GM12872 (cell line): ENCODE measurements at regions not wholly inside any gene's neighbourhood (a gene's known extent, or its start where the extent isn't known, plus 50 kb on each side); places are given as distances from the start of the nearest gene placed in this dataset.
A peak's percentile ranks its signal among the peaks of the same experiment; 100 is the strongest.

Source experiments
- CTCF ChIP-seq: IDR thresholded peaks from 3 replicates; pipeline ENCODE4 v1.5.1; 2011; ENCODE audit warnings: low read depth, mild to moderate bottlenecking, low read length, moderate library complexity; ENCODE audit not compliant: insufficient read depth

GRCh38 chr4:153127760-153128494 is 76.3 kb upstream of the TRIM2 start:
- TF ChIP-seq CTCF: peak; percentile 71

DNA sequence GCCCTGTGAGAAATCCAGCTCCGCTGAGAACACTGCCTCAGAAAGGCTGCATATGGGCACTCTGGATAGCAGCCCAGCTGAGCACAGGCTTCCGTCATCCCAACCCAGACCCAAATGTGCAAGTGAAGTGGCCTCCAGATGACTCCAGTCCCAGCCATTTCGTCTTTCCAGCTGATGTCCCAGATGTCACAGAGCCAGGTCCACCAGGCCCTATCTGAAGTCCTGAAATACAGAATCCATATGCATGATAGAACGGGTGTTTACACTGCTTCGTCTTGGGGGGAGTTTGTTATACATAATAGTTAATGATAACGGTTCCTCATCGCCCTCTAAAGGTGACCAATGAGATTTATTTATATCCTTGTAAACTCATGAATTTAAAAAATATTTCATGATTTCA is 72.6 kb upstream of the TRIM2 start:
- peak; percentile 19; the same call in 1 of the 3 replicates for TF ChIP-seq CTCF

GRCh38 chr4:153137159-153137558 is 67.1 kb upstream of the TRIM2 start:
- no peak for TF ChIP-seq CTCF

GRCh38 chr4:153137677-153138630 is 66.3 kb upstream of the TRIM2 start:
- no peak for TF ChIP-seq CTCF

GRCh38 chr4:153138736-153139135 is 65.5 kb upstream of the TRIM2 start:
- TF ChIP-seq CTCF: no peak

GRCh38 chr4:153140294-153140693 is 63.9 kb upstream of the TRIM2 start:
- TF ChIP-seq CTCF: no peak

GRCh38 chr4:153141238-153141637 is 63.0 kb upstream of the TRIM2 start:
- TF ChIP-seq CTCF: no peak
